Right atrium auricular region (tissue), 2 donors: ENCODE measurements at regions not wholly inside any gene's neighbourhood (a gene's known extent, or its start where the extent isn't known, plus 50 kb on each side); places are given as distances from the start of the nearest gene placed in this dataset.

Experiments
- DNase-seq: peaks from one replicate; pipeline ENCODE4 v3.0.0-alpha.2; 2019; ENCODE audit warnings: low spot score
- H3K27ac ChIP-seq, 2 donors: fragments of 200-600 bp; sonication (generic); 1 replicate in 1 of 2; 2 replicates in 1 of 2; pipeline ENCODE4 v1.5.1; 2016 to 2019
- H3K27me3 ChIP-seq, 2 donors: fragments of 200-600 bp; sonication (generic); one replicate each; pipeline versions ENCODE4 v1.5.1 to v1.6.0; 2017 to 2019
- H3K36me3 ChIP-seq: fragments of 200-600 bp; sonication (generic); one replicate; pipeline ENCODE4 v1.5.1; 2016
- H3K4me1 ChIP-seq, 2 donors: fragments of 200-600 bp; sonication (generic); one replicate each; pipeline versions ENCODE4 v1.5.1 to v1.6.0; 2017 to 2019
- H3K4me3 ChIP-seq, 2 donors: fragments of 200-600 bp; sonication (generic); 1 replicate in 1 of 2; 2 replicates in 1 of 2; pipeline ENCODE4 v1.5.1; 2017 to 2019; ENCODE audit warnings: mild to moderate bottlenecking in 1 of 2, moderate library complexity in 1 of 2
- H3K9me3 ChIP-seq, 2 donors: fragments of 200-600 bp; sonication (generic); one replicate each; pipeline ENCODE4 v1.5.1; 2019
- TF ChIP-seq, protein P1 (sequence below), 2 donors: fragments of 200-600 bp; sonication (generic); IDR thresholded peaks; one replicate each; pipeline ENCODE4 v1.5.1; 2019; ENCODE audit warnings: antibody characterized with exemption in 2 of 2

DNA sequence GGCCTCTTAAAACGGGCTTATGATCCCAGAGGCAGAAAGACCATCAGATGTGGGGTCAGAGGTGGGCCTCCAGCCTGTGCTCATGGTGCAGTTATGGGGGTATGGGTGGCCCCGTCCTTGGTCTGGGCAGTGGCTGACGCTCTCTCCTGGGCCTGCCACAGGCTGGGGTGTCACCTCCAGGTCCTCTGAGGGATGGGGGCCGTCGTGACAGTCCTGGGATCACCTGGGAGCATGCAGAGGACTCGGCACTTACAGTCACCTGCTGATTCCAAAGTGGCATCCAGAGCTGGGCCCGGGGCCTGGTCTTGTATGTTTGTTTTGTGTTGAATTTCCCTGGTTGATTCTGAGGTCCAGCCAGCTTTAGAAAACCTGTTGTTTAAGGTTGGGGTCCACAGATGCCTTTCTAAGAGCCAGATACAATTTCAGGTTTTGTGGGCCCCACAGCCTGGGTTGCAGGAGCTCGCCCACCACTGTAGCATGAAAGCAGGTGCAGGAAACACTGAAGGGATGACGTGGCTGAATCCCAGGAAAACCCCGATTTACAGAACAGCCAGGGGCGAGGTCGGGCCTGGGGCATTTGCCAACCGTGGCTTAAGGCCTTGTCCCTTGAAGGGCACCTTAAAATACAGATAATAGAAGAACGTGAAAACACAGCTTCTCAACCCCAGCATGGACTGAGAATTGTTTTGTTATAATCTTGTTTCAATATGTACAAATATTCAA, 170.7 kb upstream of the PPP2R2D start:
- no peak for DNase-seq
- TF ChIP-seq, protein P1, sequence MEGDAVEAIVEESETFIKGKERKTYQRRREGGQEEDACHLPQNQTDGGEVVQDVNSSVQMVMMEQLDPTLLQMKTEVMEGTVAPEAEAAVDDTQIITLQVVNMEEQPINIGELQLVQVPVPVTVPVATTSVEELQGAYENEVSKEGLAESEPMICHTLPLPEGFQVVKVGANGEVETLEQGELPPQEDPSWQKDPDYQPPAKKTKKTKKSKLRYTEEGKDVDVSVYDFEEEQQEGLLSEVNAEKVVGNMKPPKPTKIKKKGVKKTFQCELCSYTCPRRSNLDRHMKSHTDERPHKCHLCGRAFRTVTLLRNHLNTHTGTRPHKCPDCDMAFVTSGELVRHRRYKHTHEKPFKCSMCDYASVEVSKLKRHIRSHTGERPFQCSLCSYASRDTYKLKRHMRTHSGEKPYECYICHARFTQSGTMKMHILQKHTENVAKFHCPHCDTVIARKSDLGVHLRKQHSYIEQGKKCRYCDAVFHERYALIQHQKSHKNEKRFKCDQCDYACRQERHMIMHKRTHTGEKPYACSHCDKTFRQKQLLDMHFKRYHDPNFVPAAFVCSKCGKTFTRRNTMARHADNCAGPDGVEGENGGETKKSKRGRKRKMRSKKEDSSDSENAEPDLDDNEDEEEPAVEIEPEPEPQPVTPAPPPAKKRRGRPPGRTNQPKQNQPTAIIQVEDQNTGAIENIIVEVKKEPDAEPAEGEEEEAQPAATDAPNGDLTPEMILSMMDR (IDR thresholded peaks at IDR 0.05) = no peak

DNA sequence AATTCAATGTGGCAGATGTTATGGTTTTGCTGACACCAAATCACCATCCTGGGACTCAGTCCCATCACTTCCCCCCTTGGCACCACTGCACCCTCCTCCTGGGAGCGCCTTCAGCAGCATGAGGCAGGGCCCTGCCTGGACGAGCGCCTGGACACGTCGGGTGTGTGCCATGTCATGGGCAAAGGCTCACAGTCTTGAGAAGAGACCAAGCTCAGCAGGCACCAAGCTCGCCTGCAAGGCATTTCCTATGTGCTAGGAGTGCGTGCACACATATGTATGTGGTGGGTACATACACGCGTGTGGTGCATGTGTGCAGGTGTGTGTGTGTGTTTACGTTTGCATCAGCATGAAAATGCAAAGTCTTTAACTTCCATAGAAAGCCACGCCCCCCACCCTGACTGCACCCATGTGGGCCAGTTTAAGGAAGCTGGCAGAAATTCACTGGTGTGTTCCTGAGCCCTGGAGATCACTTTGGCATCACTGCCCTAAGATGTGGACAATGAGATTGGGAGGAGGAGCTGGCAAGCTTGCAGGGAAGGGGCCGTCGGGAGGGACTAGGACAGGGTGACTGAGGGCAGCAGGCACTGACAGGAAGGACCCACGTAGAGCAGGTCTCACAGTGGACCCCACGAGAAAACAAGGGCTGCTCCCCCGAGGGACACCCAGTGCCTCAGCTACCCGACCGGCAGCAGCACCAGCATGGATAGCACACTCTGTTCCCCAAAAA, 169.9 kb upstream of the PPP2R2D start:
- TF ChIP-seq, protein P1 (IDR thresholded peaks at IDR 0.05) = no peak
- Histone ChIP-seq H3K36me3 (no peaks in the 10 kb centered on the region), H3K4me3 (no peak overlapping the region), H3K27ac (no peak overlapping the region), H3K4me1 (peaks cover 0 to 8% of the 10 kb centered on the region in 2 donors), H3K27me3 (no peaks in the 10 kb centered on the region), H3K9me3 (peaks cover 0 to 11% of the 10 kb centered on the region in 2 donors)
- DNase-seq = no peak

More for the DNA sequence above, 170.7 kb upstream of the PPP2R2D start:
- no peaks in the 10 kb centered on the region for H3K27me3 ChIP-seq
- H3K27ac ChIP-seq = no peak overlapping the region
- H3K4me1 ChIP-seq = peaks cover 0 to 10% of the 10 kb centered on the region in 2 donors
- H3K36me3 ChIP-seq = no peaks in the 10 kb centered on the region
- H3K9me3 ChIP-seq = peaks cover 0 to 11% of the 10 kb centered on the region in 2 donors
- no peak overlapping the region for H3K4me3 ChIP-seq

DNA sequence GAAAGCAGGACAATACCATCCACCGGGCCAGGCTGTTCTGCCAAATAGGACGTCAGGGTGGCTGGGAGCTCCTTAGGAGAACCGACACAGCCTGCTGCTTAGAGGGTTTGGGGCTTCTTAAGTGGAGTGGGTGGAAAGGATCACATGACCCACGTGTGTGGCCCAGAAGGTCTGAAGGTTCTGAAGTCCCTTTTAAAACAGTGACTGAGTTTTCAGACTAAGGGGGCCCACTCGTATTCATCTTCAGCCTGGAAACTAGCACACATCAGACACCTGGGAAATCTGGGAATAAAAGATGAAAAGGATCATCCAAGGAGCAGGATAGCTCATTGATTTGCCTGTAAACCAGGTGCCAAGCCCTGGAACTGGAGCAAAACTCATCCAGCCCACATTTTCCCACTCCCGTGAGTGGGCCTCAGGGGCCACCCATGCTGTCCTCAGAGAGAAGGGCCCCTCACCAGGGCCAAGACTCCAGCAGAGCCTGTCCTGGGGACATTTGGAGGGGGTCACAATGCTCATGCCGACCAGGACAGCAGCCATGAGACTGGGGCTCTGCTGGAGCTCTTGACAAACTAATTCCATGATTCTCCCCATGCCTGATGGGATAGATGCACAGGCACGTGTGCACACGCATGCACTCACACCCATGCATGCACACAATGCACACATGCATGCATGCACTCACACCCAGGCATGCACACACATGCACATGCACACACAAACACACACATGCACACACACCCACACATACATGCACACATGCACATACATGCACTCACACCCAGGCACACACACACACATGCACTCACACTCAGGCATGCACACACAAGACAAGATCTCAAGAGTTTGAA, 168.8 kb upstream of the PPP2R2D start:
- no peaks in the 10 kb centered on the region for H3K4me1 ChIP-seq
- TF ChIP-seq, protein P1 (IDR thresholded peaks at IDR 0.05) = no peak
- no peaks in the 10 kb centered on the region for H3K36me3 ChIP-seq
- peaks cover 0 to 11% of the 10 kb centered on the region in 2 donors for H3K9me3 ChIP-seq
- no peaks in the 10 kb centered on the region for H3K27me3 ChIP-seq
- H3K4me3 ChIP-seq = no peak overlapping the region
- no peak overlapping the region for H3K27ac ChIP-seq
- DNase-seq = no peak

DNA sequence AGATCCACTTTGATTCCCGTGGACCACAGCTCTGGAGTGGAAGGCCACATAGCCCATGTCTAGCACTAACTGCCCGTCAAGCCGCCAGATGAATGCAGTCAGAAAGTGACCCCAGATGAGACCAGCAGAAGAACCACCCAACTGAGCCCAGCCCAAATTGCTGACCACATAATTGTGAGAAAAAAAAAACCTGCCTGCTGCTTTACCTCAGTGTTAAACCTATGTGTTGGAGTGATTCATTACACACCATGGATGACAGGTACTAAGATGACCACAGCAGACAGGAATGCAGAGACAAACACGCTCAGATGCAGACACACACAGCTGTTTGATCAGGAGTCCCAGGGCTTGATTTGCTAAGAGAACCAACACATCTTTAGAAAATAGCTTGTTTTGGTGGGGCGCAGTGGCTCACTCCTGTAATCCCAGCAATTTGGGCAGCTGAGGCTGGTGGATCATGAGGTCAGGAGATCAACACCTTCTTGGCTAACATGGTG, 168.1 kb upstream of the PPP2R2D start:
- DNase-seq = no peak
- Histone ChIP-seq H3K4me3 (no peak overlapping the region), H3K27me3 (no peaks in the 10 kb centered on the region), H3K9me3 (peaks cover 0 to 11% of the 10 kb centered on the region in 2 donors), H3K36me3 (no peaks in the 10 kb centered on the region), H3K27ac (no peak overlapping the region), H3K4me1 (no peaks in the 10 kb centered on the region)
- TF ChIP-seq, protein P1 (IDR thresholded peaks at IDR 0.05) = no peak

DNA sequence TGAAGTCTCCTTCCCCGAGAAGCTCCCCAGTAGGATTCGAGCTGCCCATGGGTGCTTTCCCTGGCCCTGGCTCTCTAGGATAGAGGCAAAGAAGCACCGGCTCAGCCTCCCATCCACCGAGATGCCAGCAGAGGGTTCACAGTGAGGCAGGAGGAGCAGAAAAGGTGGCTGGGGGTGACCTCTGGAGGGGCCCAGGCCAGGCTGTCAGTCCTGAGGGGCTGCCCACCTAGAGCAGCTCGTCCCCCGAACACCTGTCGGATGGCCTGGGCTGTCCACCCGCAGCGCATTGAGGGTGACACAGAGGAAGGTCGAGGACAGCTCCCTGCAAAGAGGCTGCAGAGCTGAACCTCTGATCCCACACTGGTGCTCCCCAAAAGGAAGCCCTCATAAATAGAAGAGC, 167.2 kb upstream of the PPP2R2D start:
- no peak for DNase-seq
- Histone ChIP-seq H3K4me1 (no peaks in the 10 kb centered on the region), H3K36me3 (no peaks in the 10 kb centered on the region), H3K4me3 (no peak overlapping the region), H3K9me3 (peaks cover 0 to 11% of the 10 kb centered on the region in 2 donors), H3K27me3 (no peaks in the 10 kb centered on the region), H3K27ac (no peak overlapping the region)
- TF ChIP-seq, protein P1 (IDR thresholded peaks at IDR 0.05) = no peak
